ENCODE measurements at regions not wholly inside any gene's neighbourhood (a gene's known extent, or its start where the extent isn't known, plus 50 kb on each side); places are given as distances from the start of the nearest gene placed in this dataset.

DNA sequence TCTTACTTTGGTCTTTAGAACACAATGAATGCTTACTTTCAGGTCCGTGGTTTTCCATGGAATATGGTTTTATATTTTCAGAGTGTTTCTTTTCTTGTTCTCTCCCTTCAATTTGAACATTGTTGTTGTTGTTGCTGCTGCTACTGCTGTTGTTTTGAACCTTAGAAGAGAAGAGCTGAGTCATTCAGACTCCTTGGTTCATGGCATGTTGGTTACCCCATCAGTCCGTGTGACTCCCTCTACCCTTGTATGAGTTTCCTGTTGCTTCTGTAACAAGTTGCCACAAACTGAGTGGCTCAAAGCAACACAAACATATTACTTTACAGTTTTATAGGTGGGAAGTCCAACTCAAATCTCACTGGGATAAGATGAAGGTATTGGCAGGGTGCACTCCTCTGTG is 511.0 kb downstream of the INSC start:
- TF ChIP-seq ZFX (IDR thresholded peaks at IDR 0.05), result no peak
- H3K27ac ChIP-seq, result no peak overlapping the region

DNA sequence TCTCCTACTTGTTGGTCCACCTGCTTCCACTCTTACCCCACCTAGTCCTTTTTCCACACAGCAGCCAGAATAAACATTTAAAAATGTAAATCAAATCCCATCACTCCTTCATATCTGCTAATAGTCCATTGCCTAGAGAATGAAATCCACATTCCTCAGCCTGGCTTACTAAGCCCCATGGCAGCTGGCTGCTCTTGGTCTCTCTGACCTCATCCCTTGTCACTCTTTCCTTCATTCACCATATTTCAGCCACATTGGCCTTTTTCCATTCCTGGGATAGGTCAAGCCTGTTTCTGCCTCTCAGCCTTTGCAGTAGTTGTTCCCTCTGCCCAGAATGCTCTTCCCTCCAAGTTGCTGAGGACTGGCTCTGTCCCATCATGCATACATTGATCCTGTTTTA is 512.8 kb downstream of the INSC start:
- TF ChIP-seq, protein P1, sequence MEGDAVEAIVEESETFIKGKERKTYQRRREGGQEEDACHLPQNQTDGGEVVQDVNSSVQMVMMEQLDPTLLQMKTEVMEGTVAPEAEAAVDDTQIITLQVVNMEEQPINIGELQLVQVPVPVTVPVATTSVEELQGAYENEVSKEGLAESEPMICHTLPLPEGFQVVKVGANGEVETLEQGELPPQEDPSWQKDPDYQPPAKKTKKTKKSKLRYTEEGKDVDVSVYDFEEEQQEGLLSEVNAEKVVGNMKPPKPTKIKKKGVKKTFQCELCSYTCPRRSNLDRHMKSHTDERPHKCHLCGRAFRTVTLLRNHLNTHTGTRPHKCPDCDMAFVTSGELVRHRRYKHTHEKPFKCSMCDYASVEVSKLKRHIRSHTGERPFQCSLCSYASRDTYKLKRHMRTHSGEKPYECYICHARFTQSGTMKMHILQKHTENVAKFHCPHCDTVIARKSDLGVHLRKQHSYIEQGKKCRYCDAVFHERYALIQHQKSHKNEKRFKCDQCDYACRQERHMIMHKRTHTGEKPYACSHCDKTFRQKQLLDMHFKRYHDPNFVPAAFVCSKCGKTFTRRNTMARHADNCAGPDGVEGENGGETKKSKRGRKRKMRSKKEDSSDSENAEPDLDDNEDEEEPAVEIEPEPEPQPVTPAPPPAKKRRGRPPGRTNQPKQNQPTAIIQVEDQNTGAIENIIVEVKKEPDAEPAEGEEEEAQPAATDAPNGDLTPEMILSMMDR (conservative IDR thresholded peaks at IDR 0.05), result no peak
- no peak for TF ChIP-seq ZFX (IDR thresholded peaks at IDR 0.05)
- H3K27ac ChIP-seq, result no peak overlapping the region

DNA sequence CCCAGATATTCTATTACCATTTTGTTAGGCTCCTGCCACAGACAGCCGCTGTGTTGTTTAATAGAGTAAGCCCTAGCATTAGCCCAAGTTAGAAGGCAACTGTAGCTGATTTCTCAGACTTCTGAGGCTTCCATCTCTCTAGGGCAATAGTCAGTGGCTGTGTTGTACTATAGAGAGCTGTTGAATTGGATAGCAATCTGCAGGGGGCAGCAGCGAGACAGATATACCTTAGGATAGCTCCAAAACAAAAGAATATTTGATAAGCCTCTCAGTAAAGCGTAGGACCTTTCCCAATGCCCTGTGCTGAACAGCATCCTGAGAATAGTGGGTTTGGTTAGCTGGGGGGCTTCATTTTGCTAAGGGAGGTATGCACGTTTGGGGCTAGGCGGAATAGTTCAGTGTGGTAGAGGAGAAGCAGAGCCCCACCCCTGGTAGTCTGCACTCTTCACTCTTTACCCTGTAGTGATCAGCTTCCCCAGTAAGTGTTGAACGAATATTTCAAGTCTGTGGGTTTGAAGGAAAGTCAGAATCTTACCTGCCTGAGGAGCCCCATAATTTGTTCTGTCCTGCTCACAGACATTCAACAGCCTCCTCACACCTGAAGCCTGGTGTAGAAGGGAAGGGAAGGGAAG is 515.1 kb downstream of the INSC start:
- no peak for TF ChIP-seq ZFX (IDR thresholded peaks at IDR 0.05)
- TF ChIP-seq, protein P1 (conservative IDR thresholded peaks at IDR 0.05), result peak; percentile 50
- H3K27ac ChIP-seq, result no peak overlapping the region

DNA sequence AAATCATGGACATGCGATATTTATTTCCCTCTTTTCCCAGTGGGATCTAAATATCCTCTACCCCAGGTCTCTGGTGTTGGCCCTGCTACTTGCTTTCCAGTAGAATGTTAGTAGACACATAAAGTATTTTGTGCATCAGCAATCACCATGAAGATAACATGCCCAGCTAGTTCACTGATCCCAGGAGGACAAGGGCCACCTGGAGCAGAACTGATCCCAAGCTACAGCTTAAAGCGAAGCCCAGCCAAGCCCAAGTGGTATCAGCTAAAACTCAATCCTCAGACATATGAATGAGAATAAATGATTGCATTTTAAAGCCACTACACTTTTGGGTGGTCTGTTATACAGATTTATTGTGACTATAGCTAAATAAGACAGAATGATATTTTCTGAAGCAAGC is 516.2 kb downstream of the INSC start:
- no peak overlapping the region for H3K27ac ChIP-seq
- TF ChIP-seq, protein P1 (conservative IDR thresholded peaks at IDR 0.05), result no peak
- TF ChIP-seq ZFX (IDR thresholded peaks at IDR 0.05), result no peak

DNA sequence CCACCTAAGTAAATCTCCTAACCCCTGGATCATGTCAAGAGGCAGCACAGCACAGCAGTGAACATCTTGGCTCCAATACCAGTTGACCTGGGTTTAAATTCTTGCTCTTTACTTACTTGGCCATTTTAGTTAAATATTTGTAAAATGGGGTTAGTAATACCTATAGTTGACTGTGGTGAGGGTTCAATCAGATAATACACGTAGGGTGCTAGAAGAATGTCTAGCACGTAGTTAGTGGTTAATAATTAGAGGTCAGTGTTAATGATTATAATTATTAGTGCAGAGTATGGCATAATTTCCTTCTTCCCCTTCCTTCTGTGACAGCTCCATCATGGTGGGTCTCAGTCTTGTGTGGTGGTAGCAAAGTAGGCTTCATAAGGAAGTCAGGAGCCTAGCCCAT is 520.8 kb downstream of the INSC start:
- H3K27ac ChIP-seq, result no peak overlapping the region
- TF ChIP-seq, protein P1 (conservative IDR thresholded peaks at IDR 0.05), result no peak
- TF ChIP-seq ZFX (IDR thresholded peaks at IDR 0.05), result no peak

DNA sequence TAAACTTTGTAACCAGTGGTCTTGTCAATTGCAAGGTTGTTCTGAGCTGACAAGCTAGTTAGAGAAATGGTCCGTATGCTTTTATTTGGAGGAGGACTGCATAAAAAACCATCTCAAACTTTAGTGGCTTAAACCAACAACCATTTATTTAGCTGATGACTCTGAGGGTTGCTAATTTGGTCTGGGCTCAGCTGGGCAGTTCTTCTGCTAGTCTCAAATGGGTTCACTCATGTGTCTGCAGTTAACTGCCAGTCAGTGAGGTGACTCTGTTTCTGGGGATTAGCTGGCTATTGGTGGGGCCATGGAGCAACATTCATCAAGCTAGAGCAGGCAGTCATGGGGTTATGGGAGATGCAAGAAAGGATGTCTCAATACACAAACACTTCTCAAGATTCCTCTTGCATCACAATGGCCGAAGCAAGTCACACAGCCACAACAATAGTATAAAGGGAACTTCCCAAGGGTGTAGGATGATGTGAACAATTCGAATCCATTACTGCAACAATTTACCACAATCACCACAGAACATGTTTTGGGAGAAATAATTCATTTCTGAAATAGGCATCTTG is 521.9 kb downstream of the INSC start:
- no peak for TF ChIP-seq ZFX (IDR thresholded peaks at IDR 0.05)
- TF ChIP-seq, protein P1 (conservative IDR thresholded peaks at IDR 0.05), result no peak
- H3K27ac ChIP-seq, result no peak overlapping the region

DNA sequence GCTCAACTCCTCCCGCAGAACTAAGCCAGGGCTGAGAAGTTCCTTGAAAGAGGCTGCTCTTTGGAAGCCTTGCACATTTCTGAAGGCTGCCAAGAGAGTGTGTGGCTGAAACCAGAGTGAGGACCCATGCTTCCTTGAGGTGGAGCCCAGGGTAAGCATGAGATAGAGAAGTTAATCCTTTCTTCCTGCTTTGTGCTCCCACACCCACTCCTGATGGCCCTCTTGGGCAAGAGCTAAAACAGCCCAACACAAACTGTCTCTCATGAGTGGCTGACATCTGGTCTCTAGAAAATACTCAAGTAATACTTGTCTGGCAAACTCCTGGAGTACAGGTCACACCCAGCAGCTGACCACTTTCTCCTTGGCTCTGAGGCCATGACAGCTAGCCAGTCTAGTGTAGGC is 523.7 kb downstream of the INSC start:
- TF ChIP-seq, protein P1 (conservative IDR thresholded peaks at IDR 0.05), result no peak
- no peak for TF ChIP-seq ZFX (IDR thresholded peaks at IDR 0.05)
- H3K27ac ChIP-seq, result no peak overlapping the region

DNA sequence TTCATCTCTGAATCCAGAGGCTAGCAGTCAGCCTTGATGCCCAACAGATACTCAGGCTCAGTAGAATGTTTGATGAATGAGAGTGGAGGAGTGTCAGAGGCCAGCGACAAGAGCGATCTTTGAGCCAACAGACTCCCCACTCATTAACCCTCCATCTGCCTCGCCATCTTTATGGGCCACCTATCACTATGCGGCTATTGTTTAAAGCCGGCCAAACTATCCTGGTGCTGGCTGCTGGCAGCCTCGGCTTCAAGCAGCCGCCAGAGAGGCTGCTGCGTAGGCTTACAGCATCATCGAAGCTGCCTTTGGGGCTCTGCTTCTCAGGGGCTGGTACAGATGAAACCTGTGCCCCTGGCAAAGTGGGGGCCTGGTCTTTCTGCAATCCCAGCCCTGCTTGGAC is 525.6 kb downstream of the INSC start:
- no peak overlapping the region for H3K27ac ChIP-seq
- TF ChIP-seq ZFX (IDR thresholded peaks at IDR 0.05), result no peak
- TF ChIP-seq, protein P1 (conservative IDR thresholded peaks at IDR 0.05), result no peak
